IPS-15b (cell line): ENCODE measurements at regions not wholly inside any gene's neighbourhood (a gene's known extent, or its start where the extent isn't known, plus 50 kb on each side); places are given as distances from the start of the nearest gene placed in this dataset.

Source experiments
- H3K27me3 ChIP-seq: one replicate; pipeline ENCODE4 v1.6.1; 2013; ENCODE audit warnings: low read length; ENCODE audit not compliant: control insufficient read depth, insufficient read depth
- H3K36me3 ChIP-seq: one replicate; pipeline ENCODE4 v1.6.1; 2013; ENCODE audit warnings: low read length; ENCODE audit not compliant: control insufficient read depth, insufficient read depth
- H3K4me1 ChIP-seq: one replicate; pipeline ENCODE4 v1.6.1; 2013; ENCODE audit warnings: mild to moderate bottlenecking, low read length; ENCODE audit not compliant: control insufficient read depth, insufficient read depth
- H3K4me3 ChIP-seq: one replicate; pipeline ENCODE4 v1.5.1; 2013; ENCODE audit warnings: low read depth, low read length
- H3K9ac ChIP-seq: one replicate; pipeline ENCODE4 v1.6.1; 2013; ENCODE audit warnings: low read depth, mild to moderate bottlenecking, low read length
- H3K9me3 ChIP-seq: one replicate; pipeline ENCODE4 v1.6.1; 2013; ENCODE audit warnings: mild to moderate bottlenecking, low read length; ENCODE audit not compliant: control insufficient read depth, insufficient read depth

DNA sequence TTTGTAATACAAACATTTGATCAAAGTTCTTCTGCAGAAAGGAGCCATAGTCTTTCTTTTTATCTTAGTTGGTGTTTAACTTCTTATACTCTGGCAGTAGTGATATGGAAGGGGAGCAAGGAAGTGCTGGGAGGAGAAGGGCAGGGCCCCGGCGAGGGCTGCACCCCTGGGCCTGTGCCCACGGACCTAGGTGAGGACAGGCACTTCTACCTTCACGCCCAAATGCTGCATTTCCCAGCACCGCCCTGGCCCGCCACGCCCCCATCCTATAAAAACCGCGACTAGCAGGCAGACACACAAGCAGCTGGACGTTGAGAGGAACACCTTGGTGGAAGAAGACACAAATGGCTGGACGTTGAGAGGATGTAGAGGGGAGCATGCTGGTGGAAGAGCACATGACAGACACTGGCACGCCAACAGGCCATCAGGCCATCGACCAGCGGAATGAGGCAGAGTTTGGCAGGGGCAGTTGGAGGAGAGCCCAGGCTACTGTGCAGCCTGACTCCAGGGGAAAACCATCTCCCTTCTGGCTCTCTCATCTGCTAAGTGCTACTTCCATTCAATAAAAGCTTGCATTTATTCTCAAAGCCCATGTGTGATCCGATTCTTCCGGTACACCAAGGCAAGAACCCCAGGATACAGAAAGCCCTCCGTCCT is 81.5 kb upstream of the C9orf72 start:
- no peak overlapping the region for H3K9ac ChIP-seq
- H3K4me3 ChIP-seq: no peak overlapping the region
- no peaks in the 10 kb centered on the region for H3K9me3 ChIP-seq
- no peaks in the 10 kb centered on the region for H3K36me3 ChIP-seq
- H3K27me3 ChIP-seq: no peaks in the 10 kb centered on the region
- no peaks in the 10 kb centered on the region for H3K4me1 ChIP-seq

DNA sequence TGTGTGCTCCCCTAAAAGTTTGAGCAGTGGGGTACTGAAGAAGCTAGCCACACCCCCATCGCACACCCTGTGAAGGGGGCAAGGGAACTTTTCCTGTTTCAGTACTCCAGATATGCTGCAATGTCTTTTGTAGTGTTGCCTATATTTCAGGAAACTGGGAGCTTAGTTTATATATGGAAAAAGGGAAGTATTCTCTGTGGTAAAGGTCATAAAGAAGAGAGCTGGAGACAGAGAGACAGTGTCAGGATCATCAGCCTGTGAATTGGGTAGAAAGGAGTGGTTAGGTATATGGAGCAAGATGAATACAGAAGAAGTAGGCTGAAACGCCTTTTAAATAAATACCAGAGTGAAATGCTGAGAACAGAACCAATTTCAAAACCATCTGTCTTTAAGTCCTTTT is 82.2 kb upstream of the C9orf72 start:
- Histone ChIP-seq H3K27me3 (no peaks in the 10 kb centered on the region), H3K4me1 (no peaks in the 10 kb centered on the region), H3K9ac (no peak overlapping the region), H3K9me3 (no peaks in the 10 kb centered on the region), H3K36me3 (no peaks in the 10 kb centered on the region), H3K4me3 (no peak overlapping the region)

DNA sequence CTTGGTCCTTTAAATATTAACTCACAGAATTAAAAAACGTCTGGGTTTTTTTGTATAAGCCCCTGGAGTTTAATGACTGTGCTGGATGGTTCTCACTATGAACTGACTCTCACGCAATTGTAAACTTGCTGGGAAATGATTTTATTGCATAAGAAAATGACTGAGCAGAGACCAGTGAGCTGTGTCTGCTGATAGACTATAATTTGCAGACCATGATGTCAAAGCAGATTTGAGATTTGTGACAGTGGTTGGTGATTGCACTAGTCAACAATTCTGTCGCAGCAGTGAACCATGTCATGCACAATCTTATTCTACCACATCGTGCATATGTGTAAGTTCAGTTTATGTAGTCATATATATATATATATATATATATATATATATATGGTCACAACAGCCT is 85.7 kb upstream of the C9orf72 start:
- H3K27me3 ChIP-seq: no peaks in the 10 kb centered on the region
- H3K36me3 ChIP-seq: no peaks in the 10 kb centered on the region
- H3K9ac ChIP-seq: no peak overlapping the region
- no peaks in the 10 kb centered on the region for H3K9me3 ChIP-seq
- H3K4me3 ChIP-seq: no peak overlapping the region
- peaks cover 2% of the 10 kb centered on the region for H3K4me1 ChIP-seq

DNA sequence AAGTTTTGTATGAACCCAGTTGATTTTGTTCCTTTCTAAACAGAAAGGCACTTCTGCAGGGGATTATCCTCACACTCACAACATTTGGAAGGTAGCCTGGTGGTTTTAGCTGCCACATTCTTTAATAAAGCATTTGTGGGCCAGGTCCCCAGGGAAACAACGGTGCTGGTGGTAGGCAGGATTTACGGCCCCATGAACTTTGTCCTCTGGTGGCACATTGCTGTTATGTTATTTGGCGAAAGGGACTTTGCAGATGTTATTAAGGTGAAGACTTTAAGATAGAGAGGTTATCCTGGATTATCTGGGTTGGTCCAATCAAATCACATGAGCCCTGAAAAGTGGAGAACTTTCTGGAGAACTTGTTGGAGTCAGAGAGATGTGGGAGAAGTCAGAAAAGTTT is 86.3 kb upstream of the C9orf72 start:
- no peak overlapping the region for H3K4me3 ChIP-seq
- H3K4me1 ChIP-seq: peaks cover 7% of the 10 kb centered on the region
- H3K9me3 ChIP-seq: no peaks in the 10 kb centered on the region
- H3K27me3 ChIP-seq: no peaks in the 10 kb centered on the region
- H3K9ac ChIP-seq: no peak overlapping the region
- no peaks in the 10 kb centered on the region for H3K36me3 ChIP-seq

DNA sequence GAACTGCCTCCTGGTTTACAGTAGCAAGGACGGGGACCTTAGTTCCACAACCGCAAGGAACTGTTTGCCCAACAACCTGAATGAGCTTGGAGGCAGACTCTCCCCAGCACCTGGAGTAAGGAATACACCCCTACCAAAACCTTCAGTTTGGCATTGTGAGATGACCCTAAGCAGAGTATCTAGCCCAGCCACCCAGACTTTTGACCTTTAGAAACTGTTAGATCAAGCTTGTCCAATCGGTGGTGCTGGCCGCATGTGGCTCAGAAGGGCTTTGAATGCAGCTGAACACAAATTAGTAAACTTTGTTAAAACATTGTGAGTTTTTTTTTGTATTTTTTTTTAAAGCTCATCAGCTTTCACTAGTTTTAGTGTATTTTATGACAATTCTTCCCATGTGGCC is 86.9 kb upstream of the C9orf72 start:
- H3K9ac ChIP-seq: no peak overlapping the region

DNA sequence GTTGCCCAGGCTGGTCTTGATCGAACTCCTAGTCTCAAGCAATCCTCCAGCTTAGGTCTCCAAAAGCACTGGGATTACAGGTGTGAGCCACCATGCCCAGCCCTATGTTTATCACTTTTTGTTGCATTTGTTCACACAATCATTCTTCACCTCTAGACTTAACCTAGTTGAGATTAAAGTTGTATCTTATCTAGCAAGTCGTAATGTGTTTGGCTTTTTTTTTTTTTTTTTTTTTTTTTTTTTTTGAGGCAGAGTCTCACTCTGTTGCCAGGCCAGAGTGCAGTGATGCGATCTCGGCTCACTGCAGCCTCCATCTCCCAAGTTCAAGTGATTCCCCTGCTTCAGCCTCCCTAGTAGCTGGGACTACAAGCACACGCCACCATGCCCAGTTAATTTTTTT is 90.2 kb upstream of the C9orf72 start:
- Histone ChIP-seq H3K27me3 (no peaks in the 10 kb centered on the region), H3K4me1 (peaks cover 21% of the 10 kb centered on the region), H3K9me3 (no peaks in the 10 kb centered on the region), H3K4me3 (no peak overlapping the region), H3K36me3 (no peaks in the 10 kb centered on the region), H3K9ac (no peak overlapping the region)

More for the DNA sequence above, 86.9 kb upstream of the C9orf72 start:
- no peaks in the 10 kb centered on the region for H3K27me3 ChIP-seq
- H3K36me3 ChIP-seq: no peaks in the 10 kb centered on the region
- no peak overlapping the region for H3K4me3 ChIP-seq
- H3K9me3 ChIP-seq: no peaks in the 10 kb centered on the region
- H3K4me1 ChIP-seq: peaks cover 13% of the 10 kb centered on the region

DNA sequence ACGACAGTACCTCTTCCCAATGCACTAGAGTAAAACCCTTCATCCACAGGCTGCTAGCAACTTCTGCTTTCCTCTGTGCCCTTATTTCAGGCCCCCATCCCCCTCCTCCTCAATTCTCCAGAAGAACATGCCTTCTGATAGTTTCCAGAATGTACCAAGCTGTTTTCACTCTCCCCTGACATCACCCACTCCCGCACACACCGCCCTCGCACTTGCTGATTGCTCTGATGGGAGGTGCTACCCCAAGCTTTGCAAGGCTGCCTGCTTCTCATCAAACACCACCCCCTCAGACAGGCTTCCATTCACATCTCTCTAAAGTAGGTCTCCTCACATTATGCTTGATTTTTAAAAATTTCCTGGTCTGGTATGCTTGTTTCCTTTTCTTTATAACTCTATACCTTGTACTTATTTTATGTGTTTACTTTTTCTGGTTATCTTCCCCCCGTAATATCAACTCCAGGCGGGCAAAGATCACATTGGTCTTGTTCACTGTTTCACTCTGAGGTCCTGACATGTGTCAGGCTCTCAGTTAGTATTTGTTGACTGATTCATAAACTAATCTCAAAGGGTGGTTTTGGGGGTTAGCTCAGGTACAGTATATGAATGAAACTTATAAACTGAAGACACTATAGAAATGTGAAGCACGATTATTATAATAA is 91.0 kb upstream of the C9orf72 start:
- Histone ChIP-seq H3K36me3 (no peaks in the 10 kb centered on the region), H3K27me3 (no peaks in the 10 kb centered on the region), H3K4me3 (no peak overlapping the region), H3K4me1 (peaks cover 21% of the 10 kb centered on the region), H3K9ac (no peak overlapping the region), H3K9me3 (no peaks in the 10 kb centered on the region)

DNA sequence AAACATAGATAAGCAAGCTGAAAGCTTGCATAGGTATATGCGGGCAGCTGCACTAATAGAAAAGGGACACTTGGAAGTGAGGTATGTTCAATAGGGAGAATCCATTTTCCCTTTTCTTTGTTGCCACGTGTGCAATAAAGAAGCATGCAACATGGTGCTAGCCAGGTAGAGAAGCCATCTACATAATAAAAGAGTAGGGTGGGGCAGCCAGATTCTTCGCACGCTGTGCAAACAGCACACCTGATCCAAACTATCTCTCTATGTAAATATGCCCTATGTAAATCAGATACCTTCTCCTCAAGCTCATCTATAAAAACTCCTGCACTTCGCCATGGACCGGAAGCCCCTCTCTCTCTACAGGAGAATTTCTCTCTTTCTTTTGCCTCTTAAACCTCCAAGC is 91.9 kb upstream of the C9orf72 start:
- Histone ChIP-seq H3K9me3 (no peaks in the 10 kb centered on the region), H3K27me3 (no peaks in the 10 kb centered on the region), H3K9ac (peak overlapping the region; percentile 1), H3K4me3 (no peak overlapping the region), H3K36me3 (no peaks in the 10 kb centered on the region), H3K4me1 (peaks cover 21% of the 10 kb centered on the region)

DNA sequence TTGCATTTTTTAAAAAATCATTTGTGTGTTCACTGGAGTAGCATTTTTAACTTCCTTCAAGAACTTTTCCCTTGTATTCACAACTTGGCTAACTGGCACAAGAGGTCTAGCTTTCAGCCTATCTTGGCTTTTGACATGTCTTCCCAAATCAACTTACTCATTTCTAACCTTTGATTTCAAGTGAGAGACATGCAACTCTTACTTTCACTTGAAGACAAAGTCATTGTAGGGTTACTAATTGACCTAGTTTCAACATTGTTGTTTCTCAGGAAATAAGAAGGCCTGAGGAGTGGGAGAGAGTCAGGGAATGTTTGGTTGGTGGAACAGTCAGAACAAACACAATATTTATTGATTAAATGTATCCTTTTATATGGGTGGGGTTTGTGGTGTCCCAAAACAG is 95.0 kb upstream of the C9orf72 start:
- no peak overlapping the region for H3K4me3 ChIP-seq
- no peaks in the 10 kb centered on the region for H3K36me3 ChIP-seq
- peaks cover 28% of the 10 kb centered on the region for H3K4me1 ChIP-seq
- no peak overlapping the region for H3K9ac ChIP-seq
- peaks cover 3% of the 10 kb centered on the region for H3K27me3 ChIP-seq
- H3K9me3 ChIP-seq: no peaks in the 10 kb centered on the region

DNA sequence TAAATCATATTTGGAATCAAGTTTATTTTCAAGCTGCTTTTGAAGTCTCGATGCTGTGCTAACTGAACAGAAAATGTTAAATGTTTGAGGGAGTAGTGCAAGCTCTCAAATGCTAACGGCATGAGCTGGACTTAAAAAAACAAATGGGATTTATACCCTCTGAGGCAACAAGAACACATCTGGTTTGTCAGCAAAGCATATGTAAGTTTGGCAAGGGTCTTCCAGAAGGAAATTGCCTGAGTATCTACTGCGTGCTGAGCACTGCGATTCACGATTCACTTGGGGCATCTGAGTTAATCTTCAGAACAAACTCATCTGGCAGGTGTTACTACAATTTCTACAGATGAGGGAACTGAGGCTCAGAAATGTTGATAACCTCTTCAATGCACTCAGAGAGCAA is 98.4 kb upstream of the C9orf72 start:
- H3K9ac ChIP-seq: no peak overlapping the region
- H3K9me3 ChIP-seq: no peaks in the 10 kb centered on the region
- no peak overlapping the region for H3K4me3 ChIP-seq
- peaks cover 7% of the 10 kb centered on the region for H3K4me1 ChIP-seq
- peaks cover 3% of the 10 kb centered on the region for H3K27me3 ChIP-seq
- H3K36me3 ChIP-seq: no peaks in the 10 kb centered on the region

DNA sequence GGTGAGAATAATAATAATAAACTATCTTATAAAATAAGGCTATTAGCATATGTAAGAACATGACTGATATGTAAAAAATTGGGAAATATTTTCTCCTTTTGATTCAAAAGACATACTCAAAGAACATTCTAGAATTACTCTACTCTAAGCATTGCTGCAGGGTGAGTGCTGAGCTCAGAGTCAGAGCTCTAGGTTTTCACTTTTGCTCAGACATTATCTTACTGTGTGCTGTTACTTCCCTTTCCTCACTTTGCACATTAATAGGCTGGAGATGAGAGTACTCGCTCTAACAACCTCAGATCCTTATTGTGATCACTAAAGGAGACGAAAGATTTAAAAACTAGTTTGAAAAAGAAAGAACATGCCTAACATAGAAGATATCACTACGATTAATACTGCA is 99.4 kb upstream of the C9orf72 start:
- Histone ChIP-seq H3K9me3 (no peaks in the 10 kb centered on the region), H3K9ac (no peak overlapping the region), H3K36me3 (no peaks in the 10 kb centered on the region), H3K27me3 (peaks cover 3% of the 10 kb centered on the region), H3K4me3 (no peak overlapping the region), H3K4me1 (peaks cover 7% of the 10 kb centered on the region)

DNA sequence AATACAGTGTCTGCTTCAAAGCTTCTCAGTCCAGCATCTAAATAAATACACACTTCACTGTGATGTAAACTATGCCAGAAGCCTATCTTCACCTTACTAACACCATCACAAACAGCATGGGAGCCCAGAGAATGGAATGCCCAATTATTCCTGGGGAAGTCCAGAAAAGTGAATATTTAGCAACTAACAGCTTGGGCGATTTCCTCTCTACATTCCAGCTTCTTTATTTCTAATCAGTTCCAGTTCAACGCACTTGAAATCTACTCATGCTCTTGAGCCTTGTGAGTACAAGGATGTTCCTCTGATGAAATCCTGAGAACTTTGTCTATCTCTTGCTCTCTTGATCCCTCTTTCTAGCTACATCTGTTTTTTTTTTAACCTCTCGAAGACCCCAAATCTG is 100.4 kb upstream of the C9orf72 start:
- Histone ChIP-seq H3K27me3 (peaks cover 3% of the 10 kb centered on the region), H3K4me3 (no peak overlapping the region), H3K9me3 (no peaks in the 10 kb centered on the region), H3K9ac (no peak overlapping the region), H3K36me3 (no peaks in the 10 kb centered on the region), H3K4me1 (peaks cover 7% of the 10 kb centered on the region)
